Calu3 (cell line): ENCODE measurements at regions not wholly inside any gene's neighbourhood (a gene's known extent, or its start where the extent isn't known, plus 50 kb on each side); places are given as distances from the start of the nearest gene placed in this dataset.

Source experiments
- BruUV-seq: library from RNA; stranded (reverse); fragments of 400-500 nt; replicated peaks from 2 replicates; lab custom pipeline; 2021; lab: Mats Ljungman, UMichigan
- CTCF ChIA-PET: fragments of 300-600 bp; sonication (Branson Sonifier 250); formaldehyde crosslinking; loops from one replicate; lab custom pipeline; 2022; ENCODE audit warnings: antibody characterized with exemption; lab: Charles Lee
- DNase-seq: peaks from one replicate; pipeline ENCODE4 v3.0.0; 2022
- H3K27ac Mint-ChIP-seq: one replicate; pipeline ENCODE4 v1.8.0; 2022; ENCODE audit warnings: mixed read lengths; ENCODE audit not compliant: unreplicated experiment
- H3K27me3 Mint-ChIP-seq: one replicate; pipeline ENCODE4 v1.8.0; 2022; ENCODE audit warnings: mixed read lengths; ENCODE audit not compliant: unreplicated experiment
- H3K36me3 Mint-ChIP-seq: one replicate; pipeline ENCODE4 v1.8.0; 2022; ENCODE audit warnings: mild to moderate bottlenecking, moderate library complexity, mixed read lengths; ENCODE audit not compliant: insufficient read depth, unreplicated experiment
- H3K4me1 Mint-ChIP-seq: one replicate; pipeline ENCODE4 v1.8.0; 2022; ENCODE audit warnings: mild to moderate bottlenecking, low read depth, mixed read lengths; ENCODE audit not compliant: unreplicated experiment
- H3K4me3 Mint-ChIP-seq: one replicate; pipeline ENCODE4 v1.8.0; 2022; ENCODE audit warnings: mild to moderate bottlenecking, low read depth, moderate library complexity, mixed read lengths; ENCODE audit not compliant: unreplicated experiment
- H3K9me3 Mint-ChIP-seq: one replicate; pipeline ENCODE4 v1.8.0; 2022; ENCODE audit warnings: low read depth, mixed read lengths; ENCODE audit not compliant: unreplicated experiment
- intact Hi-C: fragments of 100-400 bp; cut with micrococcal nuclease; formaldehyde crosslinking; loops from one replicate; pipeline ENCODE4 v1.10.0; 2022; ENCODE audit not compliant: unreplicated experiment
- TF ChIP-seq, protein P1 (sequence below): fragments of 200-600 bp; IDR thresholded peaks from one replicate; pipeline ENCODE4 v1.8.0; 2022; ENCODE audit warnings: antibody characterized with exemption; ENCODE audit not compliant: unreplicated experiment

GRCh38 chr2:228344531-228344930 lies 163.0 kb upstream of the SPHKAP start:
- Mint-ChIP-seq H3K27me3 (no peaks in the 10 kb centered on the region), H3K4me3 (no peak overlapping the region), H3K4me1 (no peaks in the 10 kb centered on the region), H3K27ac (no peak overlapping the region), H3K36me3 (no peaks in the 10 kb centered on the region), H3K9me3 (peaks cover 6% of the 10 kb centered on the region)
- DNase-seq = no peak
- TF ChIP-seq, protein P1, sequence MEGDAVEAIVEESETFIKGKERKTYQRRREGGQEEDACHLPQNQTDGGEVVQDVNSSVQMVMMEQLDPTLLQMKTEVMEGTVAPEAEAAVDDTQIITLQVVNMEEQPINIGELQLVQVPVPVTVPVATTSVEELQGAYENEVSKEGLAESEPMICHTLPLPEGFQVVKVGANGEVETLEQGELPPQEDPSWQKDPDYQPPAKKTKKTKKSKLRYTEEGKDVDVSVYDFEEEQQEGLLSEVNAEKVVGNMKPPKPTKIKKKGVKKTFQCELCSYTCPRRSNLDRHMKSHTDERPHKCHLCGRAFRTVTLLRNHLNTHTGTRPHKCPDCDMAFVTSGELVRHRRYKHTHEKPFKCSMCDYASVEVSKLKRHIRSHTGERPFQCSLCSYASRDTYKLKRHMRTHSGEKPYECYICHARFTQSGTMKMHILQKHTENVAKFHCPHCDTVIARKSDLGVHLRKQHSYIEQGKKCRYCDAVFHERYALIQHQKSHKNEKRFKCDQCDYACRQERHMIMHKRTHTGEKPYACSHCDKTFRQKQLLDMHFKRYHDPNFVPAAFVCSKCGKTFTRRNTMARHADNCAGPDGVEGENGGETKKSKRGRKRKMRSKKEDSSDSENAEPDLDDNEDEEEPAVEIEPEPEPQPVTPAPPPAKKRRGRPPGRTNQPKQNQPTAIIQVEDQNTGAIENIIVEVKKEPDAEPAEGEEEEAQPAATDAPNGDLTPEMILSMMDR = no peak
- intact Hi-C loops = no loop called here
- no TSS peak for BruUV-seq
- CTCF ChIA-PET = no interaction called here

DNA sequence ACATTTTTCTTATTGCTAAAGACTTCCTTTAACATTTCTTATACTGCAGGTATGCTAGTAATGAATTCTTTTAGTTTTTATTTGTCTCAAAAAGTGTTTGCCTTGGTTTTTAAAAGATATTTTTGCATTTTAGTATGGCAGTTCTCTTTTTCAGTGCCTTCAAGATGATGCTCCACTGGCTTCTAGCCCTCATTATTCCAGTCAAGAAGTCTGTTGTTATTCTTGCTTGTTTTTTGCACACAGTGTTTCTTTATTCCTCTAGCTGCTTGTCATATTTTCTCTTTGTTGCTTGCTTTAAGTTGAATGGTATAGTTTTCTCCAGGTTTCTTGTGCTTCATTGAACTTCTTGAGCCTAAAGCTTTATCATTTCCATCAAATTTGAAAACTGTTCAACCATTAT lies 158.0 kb upstream of the SPHKAP start:
- Mint-ChIP-seq H3K36me3 (no peaks in the 10 kb centered on the region), H3K27me3 (no peaks in the 10 kb centered on the region), H3K9me3 (peaks cover 6% of the 10 kb centered on the region), H3K4me1 (no peaks in the 10 kb centered on the region), H3K27ac (no peak overlapping the region), H3K4me3 (no peak overlapping the region)
- BruUV-seq = no TSS peak
- intact Hi-C loops = no loop called here
- CTCF ChIA-PET = interaction anchor here (0.6 kb wide), 1 partner anchor 324 kb away, joined by 3 read pairs; no protein-coding TSS in a partner anchor
- DNase-seq = no peak
- TF ChIP-seq, protein P1 = no peak

- Mint-ChIP-seq H3K4me3 (no peak overlapping the region), H3K36me3 (no peaks in the 10 kb centered on the region), H3K27me3 (no peaks in the 10 kb centered on the region), H3K4me1 (no peaks in the 10 kb centered on the region), H3K9me3 (peaks cover 4% of the 10 kb centered on the region), H3K27ac (no peak overlapping the region)
- BruUV-seq = no TSS peak
- no peak for DNase-seq
- intact Hi-C loops = no loop called here
- TF ChIP-seq, protein P1 = no peak
- CTCF ChIA-PET = no interaction called here
Observed at GRCh38 chr2:228334180-228334579, 152.7 kb upstream of the SPHKAP start.

- H3K4me3 Mint-ChIP-seq = no peak overlapping the region
- H3K9me3 Mint-ChIP-seq = peaks cover 4% of the 10 kb centered on the region
- no peak overlapping the region for H3K27ac Mint-ChIP-seq
- H3K27me3 Mint-ChIP-seq = no peaks in the 10 kb centered on the region
- CTCF ChIA-PET = no interaction called here
- no peaks in the 10 kb centered on the region for H3K36me3 Mint-ChIP-seq
- DNase-seq = no peak
- no peaks in the 10 kb centered on the region for H3K4me1 Mint-ChIP-seq
- BruUV-seq = no TSS peak
- TF ChIP-seq, protein P1 = no peak
- intact Hi-C loops = no loop called here
Observed at GRCh38 chr2:228329282-228329681, 147.8 kb upstream of the SPHKAP start.
